NCI-H1105 treated with DMSO at 0.1 percent for 48 hours (cell line): ENCODE measurements at regions not wholly inside any gene's neighbourhood (a gene's known extent, or its start where the extent isn't known, plus 50 kb on each side); places are given as distances from the start of the nearest gene placed in this dataset.
A peak's percentile ranks its signal among the peaks of the same experiment; 100 is the strongest.

Experiments used
- DNase-seq: peaks from one replicate; lab custom pipeline; 2025; lab: John Stamatoyannopoulos, UW

- peak; percentile 44 for DNase-seq
Observed at GRCh38 chr18:65146482-65147021, 604.3 kb upstream of the CDH7 start.

- DNase-seq, result no peak
Observed at GRCh38 chr18:65145312-65145711, 605.5 kb upstream of the CDH7 start.

- DNase-seq, result no peak
Observed at GRCh38 chr18:65133610-65134009, 617.2 kb upstream of the CDH7 start.

- no peak for DNase-seq
Observed at GRCh38 chr18:65124633-65125032, 626.2 kb upstream of the CDH7 start.

- no peak for DNase-seq
Observed at GRCh38 chr18:65103864-65104263, 646.9 kb upstream of the CDH7 start.

GRCh38 chr18:65093346-65093745, 657.5 kb upstream of the CDH7 start:
- DNase-seq, result no peak

GRCh38 chr18:65091744-65092329, 659.0 kb upstream of the CDH7 start:
- peak; percentile 40 for DNase-seq

GRCh38 chr18:65082907-65083306, 667.9 kb upstream of the CDH7 start:
- no peak for DNase-seq

GRCh38 chr18:65081786-65082185, 669.0 kb upstream of the CDH7 start:
- DNase-seq, result no peak

GRCh38 chr18:65073060-65073550, 677.7 kb upstream of the CDH7 start:
- DNase-seq, result no peak

- no peak for DNase-seq
Observed at GRCh38 chr18:65057439-65058083, 693.3 kb upstream of the CDH7 start.

- no peak for DNase-seq
Observed at GRCh38 chr18:65056575-65056974, 694.2 kb upstream of the CDH7 start.

- DNase-seq, result no peak
Observed at GRCh38 chr18:65049586-65049985, 701.2 kb upstream of the CDH7 start.

GRCh38 chr18:65039578-65039977, 711.2 kb upstream of the CDH7 start:
- DNase-seq, result no peak

- DNase-seq, result no peak
Observed at GRCh38 chr18:65035701-65036100, 715.1 kb upstream of the CDH7 start.

- no peak for DNase-seq
Observed at GRCh38 chr18:65025756-65026155, 725.1 kb upstream of the CDH7 start.

- DNase-seq, result no peak
Observed at GRCh38 chr18:65021021-65021420, 729.8 kb upstream of the CDH7 start.

- DNase-seq, result no peak
Observed at GRCh38 chr18:65018184-65018583, 732.6 kb upstream of the CDH7 start.

GRCh38 chr18:65017372-65017760, 733.4 kb upstream of the CDH7 start:
- no peak for DNase-seq

- DNase-seq, result no peak
Observed at GRCh38 chr18:65016631-65017371, 734.0 kb upstream of the CDH7 start.

GRCh38 chr18:64994370-64994769, 756.4 kb upstream of the CDH7 start:
- no peak for DNase-seq

GRCh38 chr18:64993695-64994094, 757.1 kb upstream of the CDH7 start:
- no peak for DNase-seq

GRCh38 chr18:64992654-64993053, 758.2 kb upstream of the CDH7 start:
- DNase-seq, result no peak
